ENCODE measurements at regions not wholly inside any gene's neighbourhood (a gene's known extent, or its start where the extent isn't known, plus 50 kb on each side); places are given as distances from the start of the nearest gene placed in this dataset.

GRCh38 chr7:98730326-98730725 lies 113.2 kb downstream of the NPTX2 start:
- Histone ChIP-seq H3K27ac (ENCODE audit: low read length) (no peak overlapping the region), H2AFZ (ENCODE audit: low read depth, low read length) (no peak overlapping the region), H4K20me1 (ENCODE audit: insufficient read depth) (no peaks in the 10 kb centered on the region), H3K36me3 (ENCODE audit: insufficient read depth, low read length) (no peaks in the 10 kb centered on the region), H3K4me2 (ENCODE audit: low read length) (no peak overlapping the region), H3F3A (ENCODE audit: insufficient read depth, low read length, poor library complexity, severe bottlenecking) (no peaks in the 10 kb centered on the region), H3K4me3 (ENCODE audit: low read length) (no peak overlapping the region), H3K9me2 (ENCODE audit: insufficient read depth, low read length) (no peaks in the 10 kb centered on the region), H3K9me3 (ENCODE audit: low read length) (no peaks in the 10 kb centered on the region), H3K27me3 (ENCODE audit: insufficient read depth, low read depth, low read length) (no peaks in the 10 kb centered on the region), H3K79me2 (replicated peaks; ENCODE audit: insufficient read depth, low read length) (no peaks in the 10 kb centered on the region), H3K9ac (ENCODE audit: low read length) (no peak overlapping the region)
- TF ChIP-seq POLR2AphosphoS5 (IDR thresholded peaks at IDR 0.05) (no peak), REST (IDR thresholded peaks at IDR 0.05; ENCODE audit: borderline replicate concordance) (no peak), RAD21 (conservative IDR thresholded peaks at IDR 0.05) (no peak), EP300 (conservative IDR thresholded peaks at IDR 0.05; ENCODE audit: poor library complexity, severe bottlenecking) (no peak), MXI1 (conservative IDR thresholded peaks at IDR 0.05; ENCODE audit: poor library complexity, severe bottlenecking) (no peak), CTCF (IDR thresholded peaks at IDR 0.05; ENCODE audit: poor library complexity, severe bottlenecking) (no peak), SMC3 (conservative IDR thresholded peaks at IDR 0.05; ENCODE audit: poor library complexity) (no peak), TAF1 (IDR thresholded peaks at IDR 0.05; ENCODE audit: low read depth) (no peak), EZH2 (IDR thresholded peaks at IDR 0.05; ENCODE audit: borderline replicate concordance, insufficient read depth, low read length, poor library complexity, severe bottlenecking) (no peak)

GRCh38 chr7:98731651-98732050 lies 114.6 kb downstream of the NPTX2 start:
- Histone ChIP-seq H2AFZ (ENCODE audit: low read depth, low read length) (no peak overlapping the region), H3K27ac (ENCODE audit: low read length) (no peak overlapping the region), H3K9me2 (ENCODE audit: insufficient read depth, low read length) (no peaks in the 10 kb centered on the region), H3K4me2 (ENCODE audit: low read length) (no peak overlapping the region), H3K79me2 (replicated peaks; ENCODE audit: insufficient read depth, low read length) (no peaks in the 10 kb centered on the region), H3K36me3 (ENCODE audit: insufficient read depth, low read length) (no peaks in the 10 kb centered on the region), H3F3A (ENCODE audit: insufficient read depth, low read length, poor library complexity, severe bottlenecking) (no peaks in the 10 kb centered on the region), H3K9ac (ENCODE audit: low read length) (no peak overlapping the region), H3K9me3 (ENCODE audit: low read length) (no peaks in the 10 kb centered on the region), H3K27me3 (ENCODE audit: insufficient read depth, low read depth, low read length) (no peaks in the 10 kb centered on the region), H3K4me3 (ENCODE audit: low read length) (no peak overlapping the region), H4K20me1 (ENCODE audit: insufficient read depth) (no peaks in the 10 kb centered on the region)
- TF ChIP-seq REST (IDR thresholded peaks at IDR 0.05; ENCODE audit: borderline replicate concordance) (no peak), EZH2 (IDR thresholded peaks at IDR 0.05; ENCODE audit: borderline replicate concordance, insufficient read depth, low read length, poor library complexity, severe bottlenecking) (no peak), SMC3 (conservative IDR thresholded peaks at IDR 0.05; ENCODE audit: poor library complexity) (no peak), POLR2AphosphoS5 (IDR thresholded peaks at IDR 0.05) (no peak), MXI1 (conservative IDR thresholded peaks at IDR 0.05; ENCODE audit: poor library complexity, severe bottlenecking) (no peak)

Measured in neural cell (in vitro differentiated cells).